22Rv1 (cell line): ENCODE measurements at regions not wholly inside any gene's neighbourhood (a gene's known extent, or its start where the extent isn't known, plus 50 kb on each side); places are given as distances from the start of the nearest gene placed in this dataset.

Source experiments
- H3K27ac ChIP-seq: fragments of 450-650 bp; 2 replicates; pipeline ENCODE4 v1.5.1; 2017
- CTCF ChIP-seq: fragments of 450-650 bp; IDR thresholded peaks from 2 replicates; pipeline ENCODE4 v1.5.1; 2017; ENCODE audit warnings: mild to moderate bottlenecking
- ZFX ChIP-seq: fragments of 450-650 bp; IDR thresholded peaks from 2 replicates; pipeline ENCODE4 v1.6.1; 2017; ENCODE audit warnings: antibody characterized with exemption, borderline replicate concordance

- H3K27ac ChIP-seq: no peak overlapping the region
- TF ChIP-seq CTCF (no peak), ZFX (no peak)
Measured at GRCh38 chr16:79971237-79971572, 370.7 kb upstream of the MAF start.

GRCh38 chr16:79970551-79971236 is 370.2 kb upstream of the MAF start:
- H3K27ac ChIP-seq: no peak overlapping the region

GRCh38 chr16:79970087-79970486 is 369.6 kb upstream of the MAF start:
- H3K27ac ChIP-seq: no peak overlapping the region

More at GRCh38 chr16:79970551-79971236, 370.2 kb upstream of the MAF start:
- TF ChIP-seq CTCF: no peak

GRCh38 chr16:79969458-79969857 is 368.9 kb upstream of the MAF start:
- no peak for TF ChIP-seq CTCF
- no peak for TF ChIP-seq ZFX
- no peak overlapping the region for H3K27ac ChIP-seq

More at GRCh38 chr16:79970087-79970486, 369.6 kb upstream of the MAF start:
- TF ChIP-seq CTCF (no peak), ZFX (no peak)

DNA sequence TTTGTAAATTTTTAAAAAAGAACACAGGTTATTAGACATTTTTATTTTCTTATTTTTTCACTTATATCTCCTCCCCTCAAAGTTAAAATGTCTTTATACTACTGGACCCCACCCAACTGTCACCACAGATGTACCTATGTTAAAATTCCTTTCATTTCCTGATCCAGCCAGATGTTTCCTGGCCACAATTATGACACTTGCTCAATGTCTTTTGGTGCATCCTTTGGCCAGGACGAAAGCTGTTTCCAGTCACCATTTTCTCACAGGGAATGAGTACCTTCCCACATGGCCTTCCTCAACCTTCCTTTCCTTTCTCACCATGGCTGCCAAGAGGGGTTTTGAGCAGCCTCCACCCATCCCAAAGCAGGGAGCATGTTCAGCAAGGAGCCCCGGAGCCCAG is 365.7 kb upstream of the MAF start:
- no peak overlapping the region for H3K27ac ChIP-seq
- TF ChIP-seq CTCF (no peak), ZFX (no peak)

GRCh38 chr16:79965718-79966117 is 365.2 kb upstream of the MAF start:
- no peak for TF ChIP-seq ZFX
- TF ChIP-seq CTCF: no peak
- H3K27ac ChIP-seq: no peak overlapping the region

- TF ChIP-seq CTCF (no peak), ZFX (no peak)
- no peak overlapping the region for H3K27ac ChIP-seq
Measured at GRCh38 chr16:79964104-79964503, 363.6 kb upstream of the MAF start.
